Neural crest cell (in vitro differentiated cells): ENCODE measurements at regions not wholly inside any gene's neighbourhood (a gene's known extent, or its start where the extent isn't known, plus 50 kb on each side); places are given as distances from the start of the nearest gene placed in this dataset.
A peak's percentile ranks its signal among the peaks of the same experiment; 100 is the strongest.

ENCODE experiments used
- DNase-seq: peaks from one replicate; pipeline ENCODE4 v3.0.0; 2021; ENCODE audit warnings: low read depth, mixed read lengths, low spot score
- H3K27ac Mint-ChIP-seq: one replicate; pipeline ENCODE4 v1.8.0; 2021; ENCODE audit warnings: mild to moderate bottlenecking, mixed read lengths; ENCODE audit not compliant: unreplicated experiment
- H3K27me3 Mint-ChIP-seq: 2 replicates; pipeline ENCODE4 v1.8.0; 2021; ENCODE audit warnings: low read depth, mild to moderate bottlenecking, mixed read lengths
- H3K36me3 Mint-ChIP-seq: 2 replicates; pipeline ENCODE4 v1.8.0; 2021; ENCODE audit warnings: low read depth, mild to moderate bottlenecking, mixed read lengths
- H3K4me1 Mint-ChIP-seq: 2 replicates; pipeline ENCODE4 v1.8.0; 2021; ENCODE audit warnings: mixed read lengths
- H3K4me3 Mint-ChIP-seq: one replicate; pipeline ENCODE4 v1.8.0; 2021; ENCODE audit warnings: mild to moderate bottlenecking, mixed read lengths
- H3K9me3 Mint-ChIP-seq: 2 replicates; pipeline ENCODE4 v1.8.0; 2021; ENCODE audit warnings: mixed read lengths
- CTCF ChIP-seq: fragments of 200-600 bp; sonication (generic); conservative IDR thresholded peaks from 2 replicates; pipeline ENCODE4 v1.5.0; 2021; ENCODE audit warnings: antibody characterized with exemption, mild to moderate bottlenecking

- no peak overlapping the region for H3K4me3 Mint-ChIP-seq
- DNase-seq, result no peak
- H3K4me1 Mint-ChIP-seq, result peaks cover 22% of the 10 kb centered on the region
- peak overlapping the region; percentile 71 for H3K27ac Mint-ChIP-seq
- peaks cover 40% of the 10 kb centered on the region for H3K27me3 Mint-ChIP-seq
- TF ChIP-seq CTCF, result no peak
- no peaks in the 10 kb centered on the region for H3K9me3 Mint-ChIP-seq
- no peaks in the 10 kb centered on the region for H3K36me3 Mint-ChIP-seq
Measured at GRCh38 chr5:1661831-1662558, 137.6 kb downstream of the MRPL36 start.

- Mint-ChIP-seq H3K27me3 (peaks cover 35% of the 10 kb centered on the region), H3K9me3 (no peaks in the 10 kb centered on the region), H3K27ac (no peak overlapping the region), H3K4me3 (no peak overlapping the region), H3K36me3 (no peaks in the 10 kb centered on the region), H3K4me1 (peaks cover 22% of the 10 kb centered on the region)
- TF ChIP-seq CTCF, result no peak
- DNase-seq, result no peak
Measured at GRCh38 chr5:1661311-1661710, 137.6 kb upstream of the LPCAT1 start.

GRCh38 chr5:1660511-1660910 is 136.8 kb upstream of the LPCAT1 start:
- H3K27me3 Mint-ChIP-seq, result peaks cover 27% of the 10 kb centered on the region
- no peak overlapping the region for H3K27ac Mint-ChIP-seq
- H3K4me1 Mint-ChIP-seq, result peaks cover 17% of the 10 kb centered on the region

GRCh38 chr5:1660001-1660400 is 136.2 kb upstream of the LPCAT1 start:
- peaks cover 22% of the 10 kb centered on the region for H3K27me3 Mint-ChIP-seq
- H3K4me3 Mint-ChIP-seq, result no peak overlapping the region
- H3K9me3 Mint-ChIP-seq, result no peaks in the 10 kb centered on the region
- DNase-seq, result no peak
- H3K4me1 Mint-ChIP-seq, result peaks cover 14% of the 10 kb centered on the region
- H3K36me3 Mint-ChIP-seq, result no peaks in the 10 kb centered on the region
- no peak overlapping the region for H3K27ac Mint-ChIP-seq
- no peak for TF ChIP-seq CTCF

More at GRCh38 chr5:1660511-1660910, 136.8 kb upstream of the LPCAT1 start:
- no peak for DNase-seq
- Mint-ChIP-seq H3K9me3 (no peaks in the 10 kb centered on the region), H3K36me3 (no peaks in the 10 kb centered on the region), H3K4me3 (no peak overlapping the region)
- TF ChIP-seq CTCF, result no peak

- Mint-ChIP-seq H3K4me3 (no peak overlapping the region), H3K36me3 (no peaks in the 10 kb centered on the region), H3K9me3 (no peaks in the 10 kb centered on the region), H3K27me3 (peaks cover 17% of the 10 kb centered on the region), H3K27ac (no peak overlapping the region), H3K4me1 (peaks cover 14% of the 10 kb centered on the region)
- DNase-seq, result no peak
- no peak for TF ChIP-seq CTCF
Measured at GRCh38 chr5:1659100-1659981, 135.6 kb upstream of the LPCAT1 start.
